ENCODE measurements at regions not wholly inside any gene's neighbourhood (a gene's known extent, or its start where the extent isn't known, plus 50 kb on each side); places are given as distances from the start of the nearest gene placed in this dataset.

DNA sequence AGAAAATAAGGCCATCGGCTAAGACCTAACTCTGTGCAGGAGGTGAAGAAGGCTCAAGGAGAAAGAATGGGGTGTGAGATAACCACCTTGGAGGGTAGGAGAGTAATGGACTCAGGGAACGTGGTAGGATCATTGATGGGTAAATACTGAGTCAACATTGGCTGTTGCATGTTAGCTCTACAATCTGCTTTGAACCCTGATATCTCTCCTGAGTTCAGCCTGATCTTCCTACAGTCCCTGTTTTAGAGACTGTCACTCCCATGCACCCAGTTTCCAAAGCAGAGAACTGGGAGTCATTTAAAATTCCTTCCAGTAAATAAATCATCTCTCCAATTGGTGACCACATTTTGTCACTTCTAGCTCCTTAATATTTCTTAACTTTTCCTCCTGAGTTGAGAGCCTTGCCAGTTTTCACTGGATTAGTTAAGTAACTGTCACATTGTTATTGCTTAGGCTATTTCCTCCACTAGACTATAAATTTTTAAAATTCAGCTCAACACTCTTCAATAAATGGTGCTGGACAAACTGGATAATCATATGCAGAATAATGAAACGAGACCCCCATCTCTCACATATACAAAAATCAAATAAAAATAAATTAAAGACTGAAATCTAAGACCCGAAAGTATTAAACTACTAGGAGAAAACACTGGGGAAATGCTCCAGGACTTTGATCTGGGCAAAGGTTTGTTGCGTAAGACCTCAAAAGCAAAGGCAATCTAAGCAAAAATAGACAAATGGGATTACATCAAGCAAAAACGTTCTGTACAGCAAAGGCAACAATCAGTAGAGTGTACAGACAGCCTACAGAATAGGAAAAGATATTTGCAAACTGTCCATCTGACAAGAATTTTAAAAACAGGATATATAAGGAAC is 138.9 kb upstream of the TMEM170B start:
- no peak for TF ChIP-seq POLR2A (IDR thresholded peaks at IDR 0.05; ENCODE audit: low read depth, low read length)
- TF ChIP-seq POLR2AphosphoS5 (IDR thresholded peaks at IDR 0.05; ENCODE audit: low read depth, low read length): no peak
